Dedifferentiated amniotic fluid mesenchymal stem cell (primary cell): ENCODE measurements at regions not wholly inside any gene's neighbourhood (a gene's known extent, or its start where the extent isn't known, plus 50 kb on each side); places are given as distances from the start of the nearest gene placed in this dataset.

Experiments
- DNase-seq: peaks from one replicate; pipeline ENCODE4 v3.0.0-alpha.2; 2016; ENCODE audit errors: extremely low spot score

GRCh38 chr6:91299544-91300491, 712.9 kb upstream of the MAP3K7 start:
- DNase-seq, result no peak

DNA sequence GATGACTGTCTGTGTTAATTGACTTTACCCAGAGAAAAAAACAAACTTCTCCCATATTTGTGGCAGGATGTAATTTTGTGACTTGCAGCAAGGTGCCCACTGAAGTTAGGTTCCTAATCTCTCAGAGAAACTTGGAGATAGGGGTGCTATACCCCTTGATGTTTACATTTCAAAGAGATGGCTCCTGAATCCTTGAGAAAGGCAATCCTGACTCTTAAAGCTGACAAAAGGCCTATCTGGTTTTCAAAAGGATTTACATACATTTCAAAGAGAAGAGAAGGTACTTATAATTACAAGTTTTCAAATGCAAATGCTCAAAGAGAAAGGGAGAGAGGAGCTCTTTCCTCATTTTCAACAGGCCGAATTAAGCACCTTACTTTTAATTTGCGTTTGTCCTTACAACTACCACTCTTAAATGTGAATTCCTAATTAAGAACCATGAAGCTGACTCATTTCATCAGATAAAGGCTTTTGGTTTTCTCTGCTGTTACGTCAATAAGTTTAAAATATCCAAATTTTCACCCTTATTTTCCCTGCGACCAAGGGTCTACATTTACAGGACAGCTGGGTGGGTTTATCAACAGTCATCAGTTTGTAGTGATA, 711.8 kb upstream of the MAP3K7 start:
- no peak for DNase-seq

- DNase-seq, result no peak
Measured at GRCh38 chr6:91293395-91293794, 706.5 kb upstream of the MAP3K7 start.

DNA sequence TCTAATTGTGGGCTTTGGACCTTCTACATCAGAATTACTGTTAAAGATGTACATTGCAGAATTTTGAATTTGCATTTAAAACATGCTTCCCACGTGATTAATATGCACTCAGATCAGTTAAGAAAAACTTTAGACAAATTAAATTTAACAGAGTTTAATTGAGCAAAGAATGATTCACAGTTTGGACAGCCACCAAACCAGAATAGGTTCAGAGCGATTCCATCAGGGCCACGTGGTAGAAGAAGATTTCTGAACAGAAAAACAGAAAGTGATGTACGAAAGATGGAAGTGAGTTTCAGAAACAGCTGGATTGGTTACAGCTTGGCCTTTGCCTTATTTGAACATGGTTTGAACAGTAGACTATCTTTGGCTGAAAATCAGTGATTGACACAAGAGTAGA, 704.2 kb upstream of the MAP3K7 start:
- DNase-seq, result no peak

- DNase-seq, result no peak
Measured at GRCh38 chr6:91288741-91289140, 701.9 kb upstream of the MAP3K7 start.

GRCh38 chr6:91281901-91282300, 695.0 kb upstream of the MAP3K7 start:
- no peak for DNase-seq

- DNase-seq, result no peak
Measured at GRCh38 chr6:91280494-91280830, 693.6 kb upstream of the MAP3K7 start.

DNA sequence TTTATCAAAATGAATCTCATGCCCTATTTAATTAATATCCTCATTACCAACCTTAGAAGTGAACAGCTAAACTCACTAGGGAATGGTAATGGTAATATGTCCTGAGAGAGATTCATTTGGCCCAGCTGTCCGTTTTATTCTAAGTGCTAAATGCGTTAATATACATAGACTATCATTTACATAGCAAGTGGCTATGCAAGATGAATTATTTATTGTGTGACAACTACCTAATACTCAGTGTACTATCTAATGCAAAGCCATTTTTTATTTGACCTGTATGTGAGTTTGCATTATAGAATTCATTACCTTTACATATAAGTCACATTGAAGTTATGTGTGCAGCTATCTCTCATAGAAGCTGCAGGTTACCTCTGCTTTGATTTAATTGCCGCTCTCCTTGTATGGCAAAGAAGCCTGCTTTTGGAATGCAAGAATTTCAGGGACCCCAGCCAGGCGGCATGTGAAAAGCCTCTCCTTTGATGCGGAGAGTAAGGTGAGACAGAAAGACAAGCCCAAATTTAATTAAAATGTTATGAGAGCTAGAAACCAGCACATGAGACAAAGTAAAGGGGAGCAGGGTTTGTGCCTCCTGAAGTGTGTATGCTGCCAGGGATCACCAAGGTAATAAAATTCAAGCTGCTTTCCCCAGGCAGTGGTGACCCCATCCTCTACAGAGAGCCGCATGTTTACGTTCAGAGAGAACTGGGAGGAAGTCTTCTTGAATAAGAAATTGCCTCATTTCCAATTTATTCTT, 693.0 kb upstream of the MAP3K7 start:
- DNase-seq, result no peak

DNA sequence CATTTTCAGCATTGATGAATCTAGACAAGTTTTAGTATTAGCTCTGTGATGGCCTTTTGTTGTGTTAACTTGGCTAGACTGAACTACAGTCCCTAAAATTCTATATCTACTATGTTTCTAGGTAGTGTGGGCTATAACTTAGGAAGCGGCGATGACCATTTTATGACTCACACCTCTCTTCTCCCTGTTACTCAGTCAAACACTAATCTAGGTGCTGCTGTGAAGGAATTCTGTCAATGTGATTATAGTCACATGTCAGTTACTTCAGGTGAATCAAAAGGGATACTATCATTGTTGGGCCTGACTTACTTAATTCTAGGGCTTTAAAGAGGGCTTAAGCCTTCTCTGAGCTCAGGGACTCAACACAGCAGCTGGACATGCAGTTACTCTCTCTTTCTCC, 691.5 kb upstream of the MAP3K7 start:
- no peak for DNase-seq

GRCh38 chr6:91276315-91276714, 689.4 kb upstream of the MAP3K7 start:
- no peak for DNase-seq

DNA sequence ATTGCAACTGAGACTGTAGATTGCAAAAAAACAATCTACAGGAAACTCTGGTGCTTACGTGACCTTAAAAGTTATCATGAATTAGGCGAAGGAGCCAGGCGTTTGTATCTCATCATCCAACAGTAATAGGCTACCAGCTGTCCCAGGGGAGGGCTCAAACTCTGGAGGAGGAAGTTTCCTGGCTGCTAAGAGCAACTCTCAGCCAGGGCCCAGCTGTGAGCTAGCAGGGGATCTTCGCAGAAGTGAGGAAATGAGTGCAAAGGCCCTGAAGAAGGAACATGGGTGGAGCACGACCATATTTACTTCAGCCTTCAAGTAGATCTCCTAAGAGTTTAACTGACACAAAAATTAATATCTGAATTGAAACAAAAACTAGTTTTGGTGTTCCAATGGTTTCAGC, 686.9 kb upstream of the MAP3K7 start:
- no peak for DNase-seq

DNA sequence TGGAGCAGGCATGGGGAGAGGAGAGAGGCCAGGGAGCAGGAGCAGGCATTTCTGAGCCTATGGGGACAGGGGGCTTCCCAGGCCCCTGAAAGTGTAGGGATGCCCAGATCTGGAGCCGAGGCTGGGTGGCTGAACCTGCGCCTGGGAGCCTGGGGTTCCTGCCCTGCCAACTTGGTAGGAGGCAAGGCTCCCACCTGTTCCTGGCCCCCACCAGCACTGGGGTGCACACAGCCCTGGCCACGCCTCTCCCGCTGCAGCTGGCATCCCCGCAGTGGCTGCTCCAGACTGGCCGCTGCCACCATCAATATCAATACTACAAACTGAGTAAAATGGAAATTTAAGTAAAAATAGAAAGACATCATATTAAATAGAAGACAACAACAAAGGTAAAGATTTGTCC, 684.9 kb upstream of the MAP3K7 start:
- no peak for DNase-seq

DNA sequence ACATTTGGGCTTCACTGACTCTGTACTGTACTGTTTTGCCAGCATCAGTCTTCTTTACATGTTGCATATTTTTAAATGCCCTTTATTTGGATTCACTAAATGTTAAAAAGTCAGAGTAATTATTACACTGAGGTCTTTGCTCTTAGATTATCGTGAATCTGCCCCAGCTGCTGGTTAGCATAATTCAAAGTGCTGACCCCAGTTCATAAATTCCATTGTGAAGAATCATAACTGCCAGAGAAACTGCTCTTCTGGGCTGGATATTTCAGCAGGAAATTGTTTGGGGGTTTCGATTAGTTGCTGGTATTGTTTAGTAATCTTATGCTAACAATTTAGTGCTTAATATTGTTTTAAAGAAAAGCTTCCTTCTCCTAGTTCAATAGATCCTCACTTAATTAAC, 682.1 kb upstream of the MAP3K7 start:
- DNase-seq, result no peak

DNA sequence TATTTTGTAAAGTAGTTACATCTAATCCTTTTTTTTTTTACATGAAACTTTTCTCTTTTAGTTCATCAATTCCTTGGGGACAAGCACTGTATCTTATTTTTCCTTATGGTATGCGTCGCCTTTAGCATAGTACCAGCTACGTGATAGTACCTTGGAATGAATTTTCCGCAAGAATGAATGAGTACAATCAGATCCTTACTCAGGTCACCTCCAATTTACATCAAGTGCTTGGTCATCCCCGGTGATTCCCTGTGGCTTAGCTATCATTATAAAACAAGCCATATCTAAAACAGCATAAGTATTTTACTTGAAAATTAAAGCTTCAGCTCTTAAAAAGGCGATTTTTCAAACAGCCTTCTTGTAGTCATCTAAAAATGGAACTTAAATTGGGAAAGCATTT, 680.4 kb upstream of the MAP3K7 start:
- no peak for DNase-seq

GRCh38 chr6:91266156-91266555, 679.3 kb upstream of the MAP3K7 start:
- no peak for DNase-seq

DNA sequence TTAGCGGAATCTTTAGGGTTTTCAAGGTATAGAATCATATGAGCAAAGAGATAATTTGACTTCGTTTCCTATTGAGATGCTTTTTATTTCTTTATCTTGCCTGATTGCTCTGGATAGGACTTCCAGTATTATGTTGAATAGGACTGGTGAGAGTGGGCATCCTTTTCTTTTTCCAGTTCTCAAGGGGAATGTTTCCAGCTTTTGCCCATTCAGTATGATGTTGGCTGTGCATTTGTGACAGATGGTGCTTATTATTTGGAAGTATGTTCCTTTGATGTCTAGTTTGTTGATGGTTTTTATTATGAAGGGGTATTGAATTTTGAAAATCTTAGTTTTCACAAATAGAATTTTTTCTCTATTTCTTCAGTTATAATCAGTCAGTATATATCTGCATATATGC, 656.6 kb upstream of the MAP3K7 start:
- DNase-seq, result no peak

DNA sequence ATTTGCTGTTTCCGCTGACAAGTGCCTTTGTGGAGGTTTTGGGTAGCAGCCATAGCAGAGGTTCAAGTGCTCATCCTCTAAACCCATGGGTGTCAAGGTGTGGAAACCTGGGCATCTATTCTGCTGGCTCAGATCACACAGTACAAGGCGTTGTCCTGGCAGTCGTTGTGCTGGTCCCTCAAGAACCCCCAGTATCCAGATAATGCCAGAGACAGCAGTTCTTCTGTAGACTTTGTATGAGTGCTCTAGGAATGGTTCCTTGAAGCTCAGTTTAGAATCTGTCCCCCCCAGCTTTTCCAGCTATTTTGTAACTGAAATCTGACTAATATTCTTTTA, 655.7 kb upstream of the MAP3K7 start:
- no peak for DNase-seq

GRCh38 chr6:91241946-91242613, 655.2 kb upstream of the MAP3K7 start:
- DNase-seq, result no peak

- DNase-seq, result no peak
Measured at GRCh38 chr6:91240878-91241603, 654.2 kb upstream of the MAP3K7 start.

GRCh38 chr6:91221072-91221720, 634.3 kb upstream of the MAP3K7 start:
- DNase-seq, result no peak

DNA sequence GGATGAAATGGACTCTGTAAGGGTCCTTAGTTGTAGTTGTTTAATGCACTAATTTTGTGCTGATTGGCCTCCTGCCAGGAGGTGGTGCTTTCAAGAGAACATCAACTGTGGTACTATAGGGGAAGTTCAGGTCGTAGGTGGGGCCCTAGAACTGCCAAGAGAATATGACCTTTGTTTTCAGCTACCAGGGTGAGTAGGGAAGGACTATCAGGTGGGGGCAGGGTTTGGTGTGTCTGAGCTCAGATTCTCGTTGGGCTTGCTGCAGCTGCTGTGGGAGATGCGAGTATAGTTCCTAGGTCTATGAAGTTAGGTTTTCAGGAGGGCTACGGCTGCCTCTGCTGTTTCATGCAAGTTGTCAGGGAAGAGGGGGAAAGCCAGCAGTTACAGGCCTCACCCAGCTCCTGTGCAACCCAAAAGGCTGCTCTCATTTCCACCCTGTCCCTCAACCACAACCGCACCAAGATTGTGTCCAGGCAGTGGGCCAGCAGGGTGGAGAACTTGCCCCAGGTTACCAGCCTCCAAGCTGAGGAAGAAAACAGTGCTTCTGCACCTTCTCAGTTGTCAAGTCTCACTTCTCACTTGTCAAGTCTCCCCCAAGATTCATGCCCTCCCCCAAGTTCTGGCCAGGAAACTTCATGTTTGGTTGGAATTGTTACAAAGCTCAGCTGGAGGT, 626.5 kb upstream of the MAP3K7 start:
- DNase-seq, result no peak
